Uterus (tissue), 2 donors: ENCODE measurements at regions not wholly inside any gene's neighbourhood (a gene's known extent, or its start where the extent isn't known, plus 50 kb on each side); places are given as distances from the start of the nearest gene placed in this dataset.

Experiments used
- CTCF ChIP-seq, 4 experiments: fragments of 200-600 bp in 2 of 4; fragments of 450-650 bp in 2 of 4; sonication (generic) in 2 of 4; IDR thresholded peaks; one replicate each; pipeline ENCODE4 v1.5.1; 2016 to 2019; ENCODE audit warnings: antibody characterized with exemption in 4 of 4, mild to moderate bottlenecking in 2 of 4, moderate library complexity in 1 of 4
- POLR2A ChIP-seq, 2 donors: fragments of 450-650 bp; IDR thresholded peaks; one replicate each; pipeline ENCODE4 v1.6.1; 2016; ENCODE audit warnings: antibody characterized with exemption in 2 of 2, mild to moderate bottlenecking in 1 of 2, moderate library complexity in 1 of 2

- no peak for TF ChIP-seq CTCF (IDR thresholded peaks at IDR 0.05)
- no peak for TF ChIP-seq POLR2A (IDR thresholded peaks at IDR 0.05)
These were observed 363.6 kb upstream of the NFE2L3 start for GRCh38 chr7:25788371-25788770.
